Adrenal gland (tissue), 5 donors: ENCODE measurements at regions not wholly inside any gene's neighbourhood (a gene's known extent, or its start where the extent isn't known, plus 50 kb on each side); places are given as distances from the start of the nearest gene placed in this dataset.

Experiments
- POLR2A ChIP-seq, 2 donors: fragments of 450-650 bp; IDR thresholded peaks; one replicate each; pipeline ENCODE4 v1.6.1; 2017; ENCODE audit warnings: antibody characterized with exemption in 2 of 2, mild to moderate bottlenecking in 2 of 2, moderate library complexity in 1 of 2
- TF ChIP-seq, protein P1 (sequence below), 6 experiments: fragments of 450-650 bp in 4 of 6; fragments of 200-600 bp in 2 of 6; sonication (generic) in 1 of 6; IDR thresholded peaks; 1 replicate in 5 of 6; 2 replicates in 1 of 6; pipeline versions ENCODE4 v1.5.1 to v1.8.0; 2016 to 2021; ENCODE audit warnings: antibody characterized with exemption in 6 of 6, mild to moderate bottlenecking in 2 of 6, moderate library complexity in 1 of 6
- donor health status: DM: no; HTN: no; CAD: no.

DNA sequence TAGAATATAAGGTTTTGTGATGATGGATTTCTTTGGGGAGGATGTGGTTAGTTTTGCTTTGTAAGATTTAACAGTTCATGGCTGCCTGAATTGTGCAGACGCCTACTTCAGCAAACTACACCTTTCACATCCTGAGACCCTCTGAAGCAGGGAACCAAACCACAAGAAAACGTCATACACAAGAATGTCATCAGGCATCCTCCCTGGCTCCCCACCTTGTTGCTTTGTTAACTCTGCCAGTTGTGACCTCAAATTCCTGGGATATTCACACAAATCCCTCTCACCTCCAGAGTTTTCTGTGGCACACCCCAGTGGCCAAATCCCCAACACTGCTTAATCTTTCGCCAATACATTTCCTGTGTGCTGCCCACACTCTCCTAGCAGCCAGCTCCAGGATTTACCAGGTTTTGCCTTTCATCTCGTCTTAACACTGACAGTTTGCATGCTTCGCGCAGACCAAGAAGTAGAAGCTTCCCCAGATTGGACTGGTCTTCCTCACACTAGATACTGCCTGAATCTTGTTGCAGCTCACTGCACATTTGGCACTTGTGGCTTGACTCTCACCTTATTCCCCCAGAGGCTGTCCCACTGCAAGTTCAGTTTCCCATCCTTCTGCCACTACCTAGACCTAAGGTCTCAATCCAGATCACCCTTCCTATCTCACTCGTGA lies 51.1 kb upstream of the CTTNBP2NL start:
- TF ChIP-seq, protein P1, sequence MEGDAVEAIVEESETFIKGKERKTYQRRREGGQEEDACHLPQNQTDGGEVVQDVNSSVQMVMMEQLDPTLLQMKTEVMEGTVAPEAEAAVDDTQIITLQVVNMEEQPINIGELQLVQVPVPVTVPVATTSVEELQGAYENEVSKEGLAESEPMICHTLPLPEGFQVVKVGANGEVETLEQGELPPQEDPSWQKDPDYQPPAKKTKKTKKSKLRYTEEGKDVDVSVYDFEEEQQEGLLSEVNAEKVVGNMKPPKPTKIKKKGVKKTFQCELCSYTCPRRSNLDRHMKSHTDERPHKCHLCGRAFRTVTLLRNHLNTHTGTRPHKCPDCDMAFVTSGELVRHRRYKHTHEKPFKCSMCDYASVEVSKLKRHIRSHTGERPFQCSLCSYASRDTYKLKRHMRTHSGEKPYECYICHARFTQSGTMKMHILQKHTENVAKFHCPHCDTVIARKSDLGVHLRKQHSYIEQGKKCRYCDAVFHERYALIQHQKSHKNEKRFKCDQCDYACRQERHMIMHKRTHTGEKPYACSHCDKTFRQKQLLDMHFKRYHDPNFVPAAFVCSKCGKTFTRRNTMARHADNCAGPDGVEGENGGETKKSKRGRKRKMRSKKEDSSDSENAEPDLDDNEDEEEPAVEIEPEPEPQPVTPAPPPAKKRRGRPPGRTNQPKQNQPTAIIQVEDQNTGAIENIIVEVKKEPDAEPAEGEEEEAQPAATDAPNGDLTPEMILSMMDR (IDR thresholded peaks at IDR 0.05) = no peak
- TF ChIP-seq POLR2A (IDR thresholded peaks at IDR 0.05) = no peak
